ENCODE measurements at regions not wholly inside any gene's neighbourhood (a gene's known extent, or its start where the extent isn't known, plus 50 kb on each side); places are given as distances from the start of the nearest gene placed in this dataset.

DNA sequence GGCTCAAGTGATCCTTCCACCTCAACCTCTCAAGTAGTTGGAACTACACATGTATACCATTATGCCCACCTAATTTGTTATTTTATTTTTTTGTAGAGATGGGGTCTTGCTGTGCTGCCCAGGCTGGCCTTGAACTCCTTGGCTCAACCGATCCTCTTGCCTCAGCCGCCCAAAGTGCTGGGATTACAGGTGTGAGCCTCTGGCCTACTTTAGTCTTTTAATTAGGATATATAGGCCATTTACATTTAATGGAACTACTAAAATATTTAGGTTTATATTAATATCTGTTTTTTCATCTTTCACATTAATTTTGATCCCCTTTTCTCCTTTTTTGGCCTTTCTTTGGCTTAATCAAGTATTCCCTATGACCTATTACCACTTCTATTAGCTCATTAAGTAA, 95.7 kb upstream of the OSR1 start:
- Histone ChIP-seq H3K27ac (ENCODE audit: low read depth, low read length) (no peak overlapping the region), H3K9me3 (ENCODE audit: control insufficient read depth, low read length) (peaks cover 3% of the 10 kb centered on the region), H3K27me3 (ENCODE audit: control insufficient read depth, insufficient read depth, low read length, poor library complexity, severe bottlenecking) (no peaks in the 10 kb centered on the region), H3K36me3 (ENCODE audit: control insufficient read depth, insufficient read depth, low read length) (no peaks in the 10 kb centered on the region), H3K4me1 (ENCODE audit: control insufficient read depth, insufficient read depth, low read length) (no peaks in the 10 kb centered on the region), H3K4me3 (ENCODE audit: low read length) (no peak overlapping the region), H3K9ac (ENCODE audit: extremely low read depth, low read length, poor library complexity, severe bottlenecking) (no peak overlapping the region)
- Mint-ChIP-seq H3K4me3 (no peak overlapping the region), H3K4me1 (no peaks in the 10 kb centered on the region), H3K9me3 (peaks cover 4% of the 10 kb centered on the region), H3K36me3 (ENCODE audit: low read depth) (no peaks in the 10 kb centered on the region), H3K27ac (no peak overlapping the region), H3K27me3 (ENCODE audit: insufficient read depth) (no peaks in the 10 kb centered on the region)
- no peak for DNase-seq
- WGBS, 2 experiments (ENCODE audit: insufficient coverage in 1 of 2, insufficient read length in 1 of 2) = 100% methylated on average over 2 of the region's 2 CpGs; no CpG with 5 or more reads in 1 of the 2 experiments
- TF ChIP-seq, protein P1, sequence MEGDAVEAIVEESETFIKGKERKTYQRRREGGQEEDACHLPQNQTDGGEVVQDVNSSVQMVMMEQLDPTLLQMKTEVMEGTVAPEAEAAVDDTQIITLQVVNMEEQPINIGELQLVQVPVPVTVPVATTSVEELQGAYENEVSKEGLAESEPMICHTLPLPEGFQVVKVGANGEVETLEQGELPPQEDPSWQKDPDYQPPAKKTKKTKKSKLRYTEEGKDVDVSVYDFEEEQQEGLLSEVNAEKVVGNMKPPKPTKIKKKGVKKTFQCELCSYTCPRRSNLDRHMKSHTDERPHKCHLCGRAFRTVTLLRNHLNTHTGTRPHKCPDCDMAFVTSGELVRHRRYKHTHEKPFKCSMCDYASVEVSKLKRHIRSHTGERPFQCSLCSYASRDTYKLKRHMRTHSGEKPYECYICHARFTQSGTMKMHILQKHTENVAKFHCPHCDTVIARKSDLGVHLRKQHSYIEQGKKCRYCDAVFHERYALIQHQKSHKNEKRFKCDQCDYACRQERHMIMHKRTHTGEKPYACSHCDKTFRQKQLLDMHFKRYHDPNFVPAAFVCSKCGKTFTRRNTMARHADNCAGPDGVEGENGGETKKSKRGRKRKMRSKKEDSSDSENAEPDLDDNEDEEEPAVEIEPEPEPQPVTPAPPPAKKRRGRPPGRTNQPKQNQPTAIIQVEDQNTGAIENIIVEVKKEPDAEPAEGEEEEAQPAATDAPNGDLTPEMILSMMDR (conservative IDR thresholded peaks at IDR 0.05) = no peak

DNA sequence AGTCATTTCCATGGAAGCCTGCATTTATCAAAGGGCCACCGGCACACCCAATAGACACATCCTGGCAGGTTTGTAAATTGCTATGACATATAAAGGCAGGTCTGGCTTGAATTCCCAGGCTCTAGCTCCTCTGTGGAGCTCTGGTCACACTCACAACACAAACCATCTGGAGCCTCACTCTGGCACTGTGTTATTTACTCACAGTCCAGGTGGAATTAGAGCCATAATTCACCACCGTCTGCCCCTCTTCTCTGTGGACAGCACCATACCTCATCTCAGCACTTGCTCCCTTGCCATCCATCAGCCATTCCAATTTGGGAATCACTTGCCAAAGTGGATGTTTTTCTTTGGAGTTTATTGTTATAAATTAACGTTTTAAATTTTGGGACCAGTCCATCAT, 84.3 kb upstream of the OSR1 start:
- H3K27me3 ChIP-seq (ENCODE audit: control insufficient read depth, insufficient read depth, low read length, poor library complexity, severe bottlenecking) = no peaks in the 10 kb centered on the region
- TF ChIP-seq, protein P1 (conservative IDR thresholded peaks at IDR 0.05) = no peak
- no peaks in the 10 kb centered on the region for H3K4me1 Mint-ChIP-seq
- no peak overlapping the region for H3K9ac ChIP-seq (ENCODE audit: extremely low read depth, low read length, poor library complexity, severe bottlenecking)
- no peaks in the 10 kb centered on the region for H3K36me3 Mint-ChIP-seq (ENCODE audit: low read depth)
- 87 to 100% methylated on average over 1 to 3 of the region's 3 CpGs for WGBS, 2 experiments (ENCODE audit: insufficient coverage in 1 of 2, insufficient read length in 1 of 2)
- H3K27me3 Mint-ChIP-seq (ENCODE audit: insufficient read depth) = no peaks in the 10 kb centered on the region
- no peaks in the 10 kb centered on the region for H3K4me1 ChIP-seq (ENCODE audit: control insufficient read depth, insufficient read depth, low read length)
- peaks cover 4% of the 10 kb centered on the region for H3K9me3 ChIP-seq (ENCODE audit: control insufficient read depth, low read length)
- no peak overlapping the region for H3K4me3 ChIP-seq (ENCODE audit: low read length)
- no peak overlapping the region for H3K27ac Mint-ChIP-seq
- no peaks in the 10 kb centered on the region for H3K9me3 Mint-ChIP-seq
- H3K4me3 Mint-ChIP-seq = no peak overlapping the region
- no peak overlapping the region for H3K27ac ChIP-seq (ENCODE audit: low read depth, low read length)
- DNase-seq = no peak
- H3K36me3 ChIP-seq (ENCODE audit: control insufficient read depth, insufficient read depth, low read length) = no peaks in the 10 kb centered on the region

DNA sequence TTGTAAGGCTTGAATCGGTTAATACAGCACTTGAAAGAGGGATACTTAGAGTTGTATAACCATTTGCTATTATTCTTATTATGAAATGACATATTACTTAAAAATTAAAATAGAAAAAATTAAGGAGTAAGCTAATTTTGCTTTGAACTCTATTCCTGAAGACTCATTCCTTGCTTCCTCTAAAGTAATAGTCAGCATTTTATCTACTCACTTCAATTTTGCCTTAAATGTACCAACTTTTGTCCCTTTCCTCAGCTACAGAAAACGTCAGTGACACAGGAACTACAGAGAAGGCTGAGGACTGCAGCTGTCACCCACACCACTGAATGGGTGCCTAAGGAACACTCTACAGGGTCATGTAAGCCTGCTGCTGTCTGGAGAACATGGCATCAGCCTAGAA, 80.7 kb upstream of the OSR1 start:
- Histone ChIP-seq H3K27ac (ENCODE audit: low read depth, low read length) (no peak overlapping the region), H3K9ac (ENCODE audit: extremely low read depth, low read length, poor library complexity, severe bottlenecking) (no peak overlapping the region), H3K36me3 (ENCODE audit: control insufficient read depth, insufficient read depth, low read length) (no peaks in the 10 kb centered on the region), H3K9me3 (ENCODE audit: control insufficient read depth, low read length) (no peaks in the 10 kb centered on the region), H3K4me1 (ENCODE audit: control insufficient read depth, insufficient read depth, low read length) (no peaks in the 10 kb centered on the region), H3K27me3 (ENCODE audit: control insufficient read depth, insufficient read depth, low read length, poor library complexity, severe bottlenecking) (no peaks in the 10 kb centered on the region), H3K4me3 (ENCODE audit: low read length) (no peak overlapping the region)
- Mint-ChIP-seq H3K9me3 (no peaks in the 10 kb centered on the region), H3K4me3 (no peak overlapping the region), H3K27ac (no peak overlapping the region), H3K4me1 (peaks cover 9% of the 10 kb centered on the region), H3K36me3 (ENCODE audit: low read depth) (no peaks in the 10 kb centered on the region), H3K27me3 (ENCODE audit: insufficient read depth) (no peaks in the 10 kb centered on the region)
- 88% methylated on average over 1 of the region's 2 CpGs; no CpG with 5 or more reads in 1 of the 2 experiments for WGBS, 2 experiments (ENCODE audit: insufficient coverage in 1 of 2, insufficient read length in 1 of 2)
- TF ChIP-seq, protein P1 (conservative IDR thresholded peaks at IDR 0.05) = no peak
- DNase-seq = no peak
